GM12892 (cell line): ENCODE measurements at regions not wholly inside any gene's neighbourhood (a gene's known extent, or its start where the extent isn't known, plus 50 kb on each side); places are given as distances from the start of the nearest gene placed in this dataset.

Experiments used
- POLR2A ChIP-seq: IDR thresholded peaks from 2 replicates; pipeline ENCODE4 v1.6.1; 2011; ENCODE audit warnings: low read depth, low read length, control low read depth
- POLR2AphosphoS5 ChIP-seq: IDR thresholded peaks from 2 replicates; pipeline ENCODE4 v1.6.1; 2011; ENCODE audit warnings: low read depth, low read length, control low read depth

DNA sequence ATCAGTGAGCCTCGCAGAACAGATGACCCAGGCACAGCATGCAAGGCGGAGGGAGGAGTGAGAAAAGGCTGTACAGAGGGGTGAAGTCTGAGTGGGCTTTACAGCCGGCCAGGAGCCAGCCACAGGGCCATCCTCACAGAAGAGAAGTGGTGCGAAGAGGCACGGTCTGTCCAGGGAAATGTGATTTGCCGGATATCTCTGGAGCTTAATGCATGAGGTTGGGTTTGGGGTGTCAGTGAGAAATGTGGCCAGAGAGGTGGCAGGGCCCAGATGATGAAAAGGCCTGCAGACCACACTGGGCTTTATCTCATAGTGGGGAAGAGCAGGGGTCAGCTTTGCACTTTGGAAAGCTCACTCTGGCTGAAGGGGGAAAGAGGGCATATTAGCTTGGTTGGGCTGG lies 255.2 kb downstream of the BUD13 start:
- TF ChIP-seq POLR2AphosphoS5 (no peak), POLR2A (no peak)
